ENCODE measurements at regions not wholly inside any gene's neighbourhood (a gene's known extent, or its start where the extent isn't known, plus 50 kb on each side); places are given as distances from the start of the nearest gene placed in this dataset.

DNA sequence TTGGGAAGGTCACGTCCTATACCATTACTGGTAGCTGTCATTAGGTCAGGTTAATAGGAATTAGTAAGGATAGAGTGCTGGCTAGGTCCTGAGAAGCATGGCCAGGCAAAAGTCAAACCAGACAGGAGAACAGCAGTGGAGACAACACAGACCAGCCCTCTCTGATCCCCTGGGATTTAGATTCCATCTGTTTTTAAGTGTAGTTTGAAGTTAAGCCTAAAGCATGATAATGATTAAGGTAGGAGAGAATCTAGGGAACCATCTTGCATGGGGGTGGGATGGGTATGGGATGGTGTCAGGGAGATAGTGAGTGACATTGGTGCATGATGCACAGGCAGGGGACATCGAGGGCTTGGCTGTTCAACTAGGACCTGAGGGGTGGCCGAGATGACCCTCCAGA, 96.6 kb downstream of the MYCN start:
- TF ChIP-seq, protein P1, sequence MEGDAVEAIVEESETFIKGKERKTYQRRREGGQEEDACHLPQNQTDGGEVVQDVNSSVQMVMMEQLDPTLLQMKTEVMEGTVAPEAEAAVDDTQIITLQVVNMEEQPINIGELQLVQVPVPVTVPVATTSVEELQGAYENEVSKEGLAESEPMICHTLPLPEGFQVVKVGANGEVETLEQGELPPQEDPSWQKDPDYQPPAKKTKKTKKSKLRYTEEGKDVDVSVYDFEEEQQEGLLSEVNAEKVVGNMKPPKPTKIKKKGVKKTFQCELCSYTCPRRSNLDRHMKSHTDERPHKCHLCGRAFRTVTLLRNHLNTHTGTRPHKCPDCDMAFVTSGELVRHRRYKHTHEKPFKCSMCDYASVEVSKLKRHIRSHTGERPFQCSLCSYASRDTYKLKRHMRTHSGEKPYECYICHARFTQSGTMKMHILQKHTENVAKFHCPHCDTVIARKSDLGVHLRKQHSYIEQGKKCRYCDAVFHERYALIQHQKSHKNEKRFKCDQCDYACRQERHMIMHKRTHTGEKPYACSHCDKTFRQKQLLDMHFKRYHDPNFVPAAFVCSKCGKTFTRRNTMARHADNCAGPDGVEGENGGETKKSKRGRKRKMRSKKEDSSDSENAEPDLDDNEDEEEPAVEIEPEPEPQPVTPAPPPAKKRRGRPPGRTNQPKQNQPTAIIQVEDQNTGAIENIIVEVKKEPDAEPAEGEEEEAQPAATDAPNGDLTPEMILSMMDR (conservative IDR thresholded peaks at IDR 0.05), result no peak
- Mint-ChIP-seq H3K27ac (no peak overlapping the region), H3K4me3 (no peak overlapping the region), H3K4me1 (peaks cover 42 to 47% of the 10 kb centered on the region in 2 experiments), H3K9me3 (no peaks in the 10 kb centered on the region), H3K36me3 (ENCODE audit: insufficient read depth in 1 of 3, low read depth in 3 of 3) (no peaks in the 10 kb centered on the region; a peak in 1 of 7 replicates), H3K27me3 (ENCODE audit: low read depth) (no peaks in the 10 kb centered on the region; the same call in none of the 2 replicates)
- H4K5ac ChIP-seq (ENCODE audit: insufficient read length, low read depth, low read length), result no peak overlapping the region
- H3T11ph ChIP-seq (ENCODE audit: low read length), result no peak overlapping the region
- no peaks in the 10 kb centered on the region for H3K79me2 ChIP-seq (ENCODE audit: insufficient read depth, low read length)
- no peaks in the 10 kb centered on the region; the same call in 1 of the 2 replicates for H3K4me1 ChIP-seq (ENCODE audit: insufficient read depth, low read length)
- no peak overlapping the region for H3K56ac ChIP-seq (ENCODE audit: insufficient read length, low read depth, low read length)
- no peak overlapping the region for H3K4me2 ChIP-seq (ENCODE audit: insufficient read depth, insufficient read length, low read length)
- H3K23ac ChIP-seq (ENCODE audit: insufficient read length, low read depth, low read length), result no peak overlapping the region
- no peak overlapping the region for H3K4ac ChIP-seq (ENCODE audit: low read depth, low read length)
- H3K9me3 ChIP-seq (ENCODE audit: control insufficient read depth, low read depth, low read length), result no peaks in the 10 kb centered on the region
- H2BK12ac ChIP-seq (ENCODE audit: insufficient read length, low read depth, low read length), result no peak overlapping the region
- DNase-seq, result no peak
- H3K23me2 ChIP-seq (ENCODE audit: insufficient read length, low read depth, low read length, poor library complexity, severe bottlenecking), result no peaks in the 10 kb centered on the region
- no peak overlapping the region for H2BK15ac ChIP-seq (ENCODE audit: low read depth, low read length)
- H3K79me1 ChIP-seq (ENCODE audit: insufficient read depth, low read depth, low read length, poor library complexity, severe bottlenecking), result no peaks in the 10 kb centered on the region
- no peak overlapping the region for H2BK5ac ChIP-seq (ENCODE audit: insufficient read length, low read length)
- no peak overlapping the region for H3K14ac ChIP-seq (ENCODE audit: insufficient read depth, low read length)
- no peaks in the 10 kb centered on the region for H4K20me1 ChIP-seq (ENCODE audit: control insufficient read depth, insufficient read depth, insufficient read length)
- no peak overlapping the region for H4K8ac ChIP-seq (replicated peaks; ENCODE audit: insufficient read length, low read depth, low read length)
- no peak overlapping the region for H3K9ac ChIP-seq (ENCODE audit: extremely low read depth, insufficient read length, low read length)
- H3K27me3 ChIP-seq (ENCODE audit: insufficient read depth, low read length), result no peaks in the 10 kb centered on the region
- no peak overlapping the region for H2AK5ac ChIP-seq (ENCODE audit: insufficient read length, low read length)
- no peak overlapping the region for H2BK20ac ChIP-seq (ENCODE audit: low read depth, low read length, poor library complexity, severe bottlenecking)
- no CpG with 5 or more reads among the region's 3 CpGs for WGBS (ENCODE audit: extremely low coverage, insufficient read length, low lambda C conversion rate)
- H2BK120ac ChIP-seq (ENCODE audit: low read depth, low read length, poor library complexity, severe bottlenecking), result no peak overlapping the region
- H4K91ac ChIP-seq (ENCODE audit: insufficient read length, low read depth, low read length), result no peak overlapping the region
- no peak overlapping the region for H3K18ac ChIP-seq (ENCODE audit: insufficient read length, low read depth, low read length)
- H3K27ac ChIP-seq (ENCODE audit: insufficient read length, low read depth, low read length), result no peak overlapping the region
- no peak overlapping the region for H2AFZ ChIP-seq (ENCODE audit: low read length)

All from H9 (cell line).